Activated CD8-positive, alpha-beta memory T cell treated with anti-CD3 and anti-CD28 coated beads for 24 hours (primary cell): ENCODE measurements at regions not wholly inside any gene's neighbourhood (a gene's known extent, or its start where the extent isn't known, plus 50 kb on each side); places are given as distances from the start of the nearest gene placed in this dataset.
"Not testable (repeated sequence)": the region's sequence is repeated elsewhere in the genome, so short reads cannot be mapped to it uniquely, and the experiment has no call there.

Experiments
- DNase-seq: peaks from one replicate; pipeline ENCODE4 v3.0.0-alpha.2; 2020

GRCh38 chr1:82152356-82153271 is 351.9 kb downstream of the ADGRL2 start:
- no peak for DNase-seq

GRCh38 chr1:82145656-82146055 is 344.9 kb downstream of the ADGRL2 start:
- DNase-seq: no peak

GRCh38 chr1:82143108-82143833 is 342.5 kb downstream of the ADGRL2 start:
- DNase-seq: no peak

- no peak for DNase-seq
Measured at GRCh38 chr1:82141390-82141789, 340.7 kb downstream of the ADGRL2 start.

- DNase-seq: no peak
Measured at GRCh38 chr1:82139751-82140468, 339.2 kb downstream of the ADGRL2 start.

GRCh38 chr1:82136351-82136750 is 335.6 kb downstream of the ADGRL2 start:
- DNase-seq: not testable (repeated sequence)

- no peak for DNase-seq
Measured at GRCh38 chr1:82125866-82126265, 325.1 kb downstream of the ADGRL2 start.

- no peak for DNase-seq
Measured at GRCh38 chr1:82125119-82125518, 324.4 kb downstream of the ADGRL2 start.

GRCh38 chr1:82121421-82121820 is 320.7 kb downstream of the ADGRL2 start:
- DNase-seq: no peak

GRCh38 chr1:82116105-82116504 is 315.4 kb downstream of the ADGRL2 start:
- no peak for DNase-seq

GRCh38 chr1:82114887-82115286 is 314.2 kb downstream of the ADGRL2 start:
- no peak for DNase-seq

- no peak for DNase-seq
Measured at GRCh38 chr1:82110366-82111254, 309.9 kb downstream of the ADGRL2 start.

- no peak for DNase-seq
Measured at GRCh38 chr1:82108843-82109242, 308.1 kb downstream of the ADGRL2 start.

- DNase-seq: no peak
Measured at GRCh38 chr1:82106672-82107071, 305.9 kb downstream of the ADGRL2 start.

GRCh38 chr1:82099170-82099569 is 298.4 kb downstream of the ADGRL2 start:
- no peak for DNase-seq

- DNase-seq: no peak
Measured at GRCh38 chr1:82094136-82094535, 293.4 kb downstream of the ADGRL2 start.

GRCh38 chr1:82091729-82092128 is 291.0 kb downstream of the ADGRL2 start:
- no peak for DNase-seq

GRCh38 chr1:82091265-82091664 is 290.5 kb downstream of the ADGRL2 start:
- DNase-seq: no peak

GRCh38 chr1:82090104-82090503 is 289.4 kb downstream of the ADGRL2 start:
- DNase-seq: no peak

- DNase-seq: no peak
Measured at GRCh38 chr1:82086739-82087138, 286.0 kb downstream of the ADGRL2 start.

GRCh38 chr1:82079607-82080006 is 278.9 kb downstream of the ADGRL2 start:
- DNase-seq: no peak

GRCh38 chr1:82073659-82074058 is 272.9 kb downstream of the ADGRL2 start:
- no peak for DNase-seq
